Prostate gland (tissue), 2 donors: ENCODE measurements at regions not wholly inside any gene's neighbourhood (a gene's known extent, or its start where the extent isn't known, plus 50 kb on each side); places are given as distances from the start of the nearest gene placed in this dataset.

Experiments used
- POLR2A ChIP-seq: fragments of 450-650 bp; IDR thresholded peaks from one replicate; pipeline ENCODE4 v1.6.1; 2016; ENCODE audit warnings: antibody characterized with exemption, mild to moderate bottlenecking
- TF ChIP-seq, protein P1 (sequence below), 4 experiments: fragments of 200-600 bp in 2 of 4; fragments of 450-650 bp in 2 of 4; sonication (generic) in 2 of 4; IDR thresholded peaks; 1 replicate in 3 of 4; 2 replicates in 1 of 4; pipeline ENCODE4 v1.5.1; 2016 to 2019; ENCODE audit warnings: antibody characterized with exemption in 4 of 4, mild to moderate bottlenecking in 2 of 4, moderate library complexity in 2 of 4

DNA sequence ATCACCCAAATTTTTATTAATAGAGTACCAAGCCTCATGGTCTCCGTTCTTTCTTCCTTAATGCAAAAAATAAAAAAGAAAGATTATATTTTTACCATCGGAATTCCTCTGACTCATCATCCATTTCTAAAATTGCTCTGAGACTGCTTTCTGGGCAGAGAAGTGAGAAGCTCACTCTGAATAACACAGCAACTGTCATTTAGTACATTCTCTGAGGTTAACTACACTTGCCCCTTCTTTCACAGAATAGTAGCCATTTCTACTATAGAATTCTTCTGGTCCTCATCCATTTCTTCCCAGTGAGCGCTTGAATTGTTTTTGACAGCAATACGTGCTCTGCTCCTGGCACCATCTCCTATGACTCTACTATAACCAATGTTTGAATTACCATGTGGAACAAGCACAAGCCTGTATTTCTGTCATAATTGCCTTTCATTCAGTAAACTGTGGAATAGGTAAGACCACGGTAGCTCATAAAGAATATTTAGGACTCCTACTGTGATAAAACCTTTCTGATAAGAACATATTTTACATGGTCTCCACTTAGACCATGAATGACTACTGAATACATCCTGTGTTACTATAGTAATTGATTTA is 435.5 kb upstream of the NRSN1 start:
- TF ChIP-seq, protein P1, sequence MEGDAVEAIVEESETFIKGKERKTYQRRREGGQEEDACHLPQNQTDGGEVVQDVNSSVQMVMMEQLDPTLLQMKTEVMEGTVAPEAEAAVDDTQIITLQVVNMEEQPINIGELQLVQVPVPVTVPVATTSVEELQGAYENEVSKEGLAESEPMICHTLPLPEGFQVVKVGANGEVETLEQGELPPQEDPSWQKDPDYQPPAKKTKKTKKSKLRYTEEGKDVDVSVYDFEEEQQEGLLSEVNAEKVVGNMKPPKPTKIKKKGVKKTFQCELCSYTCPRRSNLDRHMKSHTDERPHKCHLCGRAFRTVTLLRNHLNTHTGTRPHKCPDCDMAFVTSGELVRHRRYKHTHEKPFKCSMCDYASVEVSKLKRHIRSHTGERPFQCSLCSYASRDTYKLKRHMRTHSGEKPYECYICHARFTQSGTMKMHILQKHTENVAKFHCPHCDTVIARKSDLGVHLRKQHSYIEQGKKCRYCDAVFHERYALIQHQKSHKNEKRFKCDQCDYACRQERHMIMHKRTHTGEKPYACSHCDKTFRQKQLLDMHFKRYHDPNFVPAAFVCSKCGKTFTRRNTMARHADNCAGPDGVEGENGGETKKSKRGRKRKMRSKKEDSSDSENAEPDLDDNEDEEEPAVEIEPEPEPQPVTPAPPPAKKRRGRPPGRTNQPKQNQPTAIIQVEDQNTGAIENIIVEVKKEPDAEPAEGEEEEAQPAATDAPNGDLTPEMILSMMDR (IDR thresholded peaks at IDR 0.05), result no peak
- no peak for TF ChIP-seq POLR2A
